ENCODE measurements at regions not wholly inside any gene's neighbourhood (a gene's known extent, or its start where the extent isn't known, plus 50 kb on each side); places are given as distances from the start of the nearest gene placed in this dataset.
A peak's percentile ranks its signal among the peaks of the same experiment; 100 is the strongest.

- no peak overlapping the region for H3K27ac ChIP-seq
- no peak for TF ChIP-seq CTCF (conservative IDR thresholded peaks at IDR 0.05)
These were observed 94.0 kb upstream of the PIK3C3 start for GRCh38 chr18:41860987-41861386.

- H3K27ac ChIP-seq = no peak overlapping the region
- TF ChIP-seq CTCF (conservative IDR thresholded peaks at IDR 0.05) = no peak
These were observed 96.1 kb upstream of the PIK3C3 start for GRCh38 chr18:41858761-41859555.

GRCh38 chr18:41853280-41853679 lies 101.8 kb upstream of the PIK3C3 start:
- no peak for TF ChIP-seq CTCF (conservative IDR thresholded peaks at IDR 0.05)
- H3K27ac ChIP-seq = no peak overlapping the region

- TF ChIP-seq CTCF (conservative IDR thresholded peaks at IDR 0.05) = no peak
These were observed 104.3 kb upstream of the PIK3C3 start for GRCh38 chr18:41850781-41851180.

GRCh38 chr18:41849632-41850031 lies 105.4 kb upstream of the PIK3C3 start:
- TF ChIP-seq CTCF (conservative IDR thresholded peaks at IDR 0.05) = no peak
- H3K27ac ChIP-seq = peak overlapping the region; percentile 62

More at GRCh38 chr18:41850781-41851180, 104.3 kb upstream of the PIK3C3 start:
- H3K27ac ChIP-seq = peak overlapping the region; percentile 62; the same call in 1 of the 2 replicates

GRCh38 chr18:41845563-41845962 lies 109.5 kb upstream of the PIK3C3 start:
- no peak for TF ChIP-seq CTCF (conservative IDR thresholded peaks at IDR 0.05)

GRCh38 chr18:41842886-41843285 lies 112.1 kb upstream of the PIK3C3 start:
- no peak overlapping the region for H3K27ac ChIP-seq
- TF ChIP-seq CTCF (conservative IDR thresholded peaks at IDR 0.05) = no peak

More at GRCh38 chr18:41845563-41845962, 109.5 kb upstream of the PIK3C3 start:
- H3K27ac ChIP-seq = no peak overlapping the region

All from VCaP (cell line).